ENCODE measurements at regions not wholly inside any gene's neighbourhood (a gene's known extent, or its start where the extent isn't known, plus 50 kb on each side); places are given as distances from the start of the nearest gene placed in this dataset.

GRCh38 chr12:95418142-95418541 is 55.8 kb upstream of the METAP2 start:
- ATAC-seq (no peak), DNase-seq (no peak)
- Histone ChIP-seq H3K9me3 (no peaks in the 10 kb centered on the region), H3K36me3 (no peaks in the 10 kb centered on the region), H3K4me1 (no peaks in the 10 kb centered on the region), H3K27me3 (ENCODE audit: low read depth) (no peaks in the 10 kb centered on the region), H3K4me3 (no peak overlapping the region), H3K27ac (no peak overlapping the region)
- TF ChIP-seq CTCF (IDR thresholded peaks at IDR 0.05), result no peak
- intact Hi-C loops (cut with DNase I), result no loop called here
